Stimulated activated CD8-positive, alpha-beta memory T cell treated with anti-CD3 and anti-CD28 coated beads, Interleukin-4, amount 100 ng/mL, for 48 hours (primary cell): ENCODE measurements at regions not wholly inside any gene's neighbourhood (a gene's known extent, or its start where the extent isn't known, plus 50 kb on each side); places are given as distances from the start of the nearest gene placed in this dataset.

Experiments used
- DNase-seq: peaks from one replicate; pipeline ENCODE4 v3.0.0-alpha.2; 2020

DNA sequence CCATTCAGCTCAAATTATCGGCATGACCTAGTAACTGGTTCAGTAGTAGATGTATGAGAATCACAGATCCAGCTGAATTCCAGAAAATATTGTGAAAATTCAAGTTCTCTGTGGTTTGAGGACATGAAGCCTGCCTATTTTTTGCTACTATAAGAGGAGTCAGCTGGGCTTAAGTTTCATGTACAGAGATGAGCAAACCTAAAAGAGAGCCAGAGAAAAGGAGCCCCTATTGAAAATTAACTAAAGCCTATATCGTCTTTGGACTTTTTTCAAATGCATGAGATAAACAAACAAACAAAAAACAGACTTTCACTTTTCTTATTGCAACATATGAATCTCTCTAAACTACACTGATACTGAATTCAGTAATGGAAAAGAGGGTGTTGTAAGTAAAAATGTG is 106.8 kb upstream of the SPRY2 start:
- DNase-seq: no peak

DNA sequence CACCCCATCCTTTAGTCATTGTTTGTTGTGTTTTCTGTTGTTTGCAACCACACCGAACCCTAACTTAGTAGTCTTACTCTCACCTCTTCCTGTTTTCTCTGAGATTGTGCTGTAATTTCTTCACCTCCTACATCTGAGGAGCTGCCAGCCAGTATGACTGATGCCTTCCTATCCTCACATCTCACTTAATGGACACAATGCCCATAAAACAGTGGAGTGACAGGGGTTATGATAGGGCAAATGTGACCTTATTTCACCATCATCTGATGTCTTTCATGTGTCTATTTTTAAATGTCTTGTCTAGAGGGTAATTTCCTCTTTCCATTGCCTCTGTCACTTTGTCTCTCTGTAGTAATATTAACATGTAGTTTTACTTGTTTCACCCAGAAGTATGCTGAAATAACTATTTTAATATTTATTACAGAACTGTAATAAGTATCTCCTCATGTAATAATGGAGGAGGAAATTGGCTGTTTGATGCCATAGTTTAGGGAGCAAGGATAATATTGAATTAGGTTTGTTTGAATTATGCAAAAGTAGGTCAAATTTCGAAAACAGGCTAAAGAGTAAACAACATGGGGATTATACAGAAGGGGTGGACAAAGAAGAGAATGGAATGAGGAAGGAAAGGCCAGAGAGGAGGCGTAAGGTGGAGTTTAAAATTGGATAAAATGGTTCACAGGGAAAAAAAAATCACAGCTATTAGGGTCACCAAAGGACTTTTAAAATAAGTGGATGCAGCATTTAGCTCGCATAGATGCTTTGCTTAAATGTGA is 103.5 kb upstream of the SPRY2 start:
- no peak for DNase-seq

DNA sequence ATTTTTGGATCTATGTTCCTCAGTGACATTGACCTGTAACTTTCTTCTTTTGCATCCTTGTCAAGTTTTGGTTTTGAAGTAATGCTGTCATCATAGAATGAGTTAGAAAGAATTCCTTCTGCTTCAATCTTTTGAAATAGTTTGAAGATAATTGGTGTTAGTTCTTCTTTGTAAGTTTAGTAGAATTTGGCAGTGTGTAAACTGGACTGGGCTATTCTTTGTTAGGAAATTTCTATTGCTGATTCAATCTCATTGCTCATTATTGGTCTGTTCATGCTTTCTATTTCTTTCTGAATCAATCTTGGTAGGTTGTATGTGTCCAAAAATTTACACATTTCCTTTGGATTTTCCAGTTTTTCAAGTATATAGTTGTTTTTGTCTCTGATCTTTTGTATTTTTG is 101.7 kb upstream of the SPRY2 start:
- no peak for DNase-seq

DNA sequence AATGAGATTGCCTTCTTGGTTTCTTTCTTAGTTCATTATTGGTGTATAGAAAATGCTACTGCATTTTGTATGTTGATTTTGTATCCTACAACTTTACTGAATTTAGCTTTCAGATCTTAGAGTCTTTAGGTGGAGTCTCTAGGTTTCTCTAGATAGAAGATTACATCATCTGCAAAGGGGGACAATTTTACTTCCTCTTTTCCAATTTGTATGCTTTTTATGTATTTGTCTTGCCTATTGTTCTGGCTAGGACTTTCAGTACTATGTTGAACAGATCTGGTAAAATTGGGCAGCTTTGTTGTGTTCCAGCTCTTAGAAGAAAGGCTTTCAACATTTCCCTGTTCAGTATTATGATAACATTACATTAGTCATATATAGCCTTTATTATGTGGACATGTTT is 101.0 kb upstream of the SPRY2 start:
- DNase-seq: no peak

DNA sequence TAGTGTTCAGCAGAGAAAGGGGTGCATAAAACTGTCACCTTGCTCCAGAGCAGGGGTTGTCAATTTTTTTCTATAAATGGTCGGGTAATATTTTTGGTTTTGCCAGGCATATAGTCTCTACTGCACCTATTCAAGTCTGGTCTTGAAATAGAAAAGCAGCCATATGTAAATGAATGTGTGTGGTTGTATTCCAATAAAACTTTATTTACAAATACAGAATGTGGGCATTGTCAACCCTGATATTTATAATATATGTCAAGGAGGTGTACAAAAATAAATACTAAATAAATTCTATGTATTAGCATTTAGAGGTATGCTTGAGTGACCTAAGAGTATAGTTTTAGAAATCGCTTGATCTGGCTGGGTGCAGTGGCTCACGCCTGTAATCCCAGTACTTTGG is 97.6 kb upstream of the SPRY2 start:
- DNase-seq: no peak

DNA sequence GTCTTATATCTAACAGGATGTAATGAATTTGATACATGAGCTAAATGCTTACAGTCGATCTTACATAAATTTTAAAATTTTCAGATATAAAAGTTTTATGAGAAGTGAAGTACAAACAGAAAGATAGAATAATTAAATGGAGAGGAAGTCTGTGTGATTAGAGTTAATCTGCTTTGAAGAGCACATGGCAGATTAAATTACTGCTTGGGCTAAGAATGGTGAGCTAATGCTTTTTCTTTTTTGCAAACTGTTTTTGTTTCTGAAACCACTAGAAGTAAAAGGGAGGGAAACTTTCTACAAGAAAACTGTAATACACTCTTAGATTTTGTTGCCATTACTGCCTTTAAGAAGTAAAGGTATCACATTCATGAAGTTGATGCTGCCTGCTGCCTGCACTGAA is 96.3 kb upstream of the SPRY2 start:
- DNase-seq: no peak

DNA sequence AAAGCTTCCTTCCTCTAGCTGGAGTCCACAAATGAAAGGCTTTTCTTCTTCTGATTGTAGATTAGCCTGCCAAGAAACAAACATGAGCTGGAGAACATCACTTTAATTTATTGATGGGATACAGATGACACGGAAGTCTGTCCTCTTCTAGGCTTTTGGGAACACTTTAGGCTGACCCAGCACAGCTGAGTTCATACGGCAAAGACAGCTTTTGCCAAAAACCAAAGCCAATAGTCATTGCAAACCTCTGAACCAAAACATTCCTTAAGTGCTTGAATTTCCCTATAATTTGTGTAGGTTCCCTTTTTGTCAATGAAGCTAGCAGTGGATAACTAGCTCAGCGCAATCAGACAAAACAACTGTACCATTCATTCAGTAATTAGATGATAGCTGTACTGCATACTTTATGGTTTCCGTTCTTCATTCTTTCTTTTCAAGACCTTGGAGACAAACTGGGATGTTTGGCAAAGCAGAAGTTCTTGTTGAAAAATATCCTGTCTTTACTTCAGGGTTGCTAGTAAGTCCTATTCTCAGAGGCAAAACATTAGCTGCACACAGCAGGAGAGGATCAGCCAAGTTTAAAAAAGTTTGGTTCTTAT is 95.7 kb upstream of the SPRY2 start:
- no peak for DNase-seq

DNA sequence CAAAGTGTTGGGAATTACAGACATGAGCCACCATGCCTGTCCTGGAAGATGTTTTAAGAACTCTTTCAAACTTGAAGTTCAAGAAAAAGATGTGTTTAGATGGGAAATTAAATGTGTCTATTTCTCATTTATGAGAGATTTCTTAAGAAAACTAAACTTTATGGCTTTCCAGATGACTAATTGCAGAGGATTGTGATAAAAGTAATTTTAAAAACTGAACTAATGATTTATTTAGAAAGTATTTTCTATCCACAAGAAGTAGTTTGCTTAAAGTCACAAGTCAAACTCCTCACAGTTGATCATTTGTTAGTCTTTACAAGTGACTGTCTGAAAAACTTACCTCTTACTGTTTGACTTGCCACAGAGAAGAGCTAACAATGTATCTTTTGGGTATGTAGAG is 89.6 kb upstream of the SPRY2 start:
- DNase-seq: no peak

DNA sequence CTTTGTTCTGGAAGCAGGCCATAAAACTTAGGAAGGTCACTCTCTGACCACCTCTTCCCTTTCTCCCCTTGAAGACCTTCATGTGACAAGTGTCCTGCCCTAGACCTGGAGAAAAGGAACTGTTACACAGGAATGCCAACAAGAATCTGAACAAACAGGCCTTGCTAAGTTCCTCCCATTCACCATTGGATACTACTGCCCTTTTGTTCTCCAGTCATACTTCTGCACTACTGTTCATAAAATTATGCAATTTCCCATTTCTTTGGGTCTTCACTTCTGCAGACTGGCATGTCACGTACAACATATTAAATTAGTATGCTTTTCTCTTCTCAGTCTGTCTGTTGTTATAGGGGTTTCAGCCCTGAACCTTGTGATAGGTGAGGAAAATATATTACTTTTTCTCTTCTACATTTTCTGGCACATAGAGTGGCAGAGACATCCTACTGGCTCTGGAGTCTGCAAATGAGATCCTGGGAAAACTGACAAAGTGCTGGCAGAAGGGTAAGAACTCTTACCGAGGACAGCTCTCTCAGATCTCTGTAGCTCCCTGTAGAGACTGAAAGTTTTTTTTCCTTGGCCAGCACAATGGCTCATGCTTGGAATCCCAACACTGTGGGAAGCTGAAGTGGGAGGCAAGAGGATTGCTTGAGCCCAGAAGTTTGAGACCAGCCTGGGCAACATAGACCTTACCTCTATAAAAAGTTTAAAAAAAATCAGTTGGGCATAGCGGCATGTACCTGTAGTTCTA is 87.6 kb upstream of the SPRY2 start:
- no peak for DNase-seq

DNA sequence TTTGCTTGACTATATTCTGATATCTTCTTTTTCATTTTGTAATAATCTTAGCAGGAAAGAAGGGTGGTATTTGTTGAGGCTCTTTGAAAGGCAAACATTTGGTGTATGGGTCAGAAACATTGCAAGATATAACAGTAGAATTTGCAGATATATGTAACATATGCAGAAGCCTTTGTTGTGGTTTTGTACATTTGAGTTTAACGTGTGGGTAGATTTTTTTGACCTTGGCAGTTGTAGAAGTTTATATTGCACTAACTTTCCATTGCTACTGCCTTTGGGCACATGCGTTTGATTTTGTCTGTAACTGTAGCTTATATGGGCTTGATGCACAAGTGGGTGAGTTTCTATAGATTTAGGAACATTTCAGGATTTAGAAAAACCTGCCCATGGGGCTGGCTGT is 78.5 kb upstream of the SPRY2 start:
- no peak for DNase-seq

DNA sequence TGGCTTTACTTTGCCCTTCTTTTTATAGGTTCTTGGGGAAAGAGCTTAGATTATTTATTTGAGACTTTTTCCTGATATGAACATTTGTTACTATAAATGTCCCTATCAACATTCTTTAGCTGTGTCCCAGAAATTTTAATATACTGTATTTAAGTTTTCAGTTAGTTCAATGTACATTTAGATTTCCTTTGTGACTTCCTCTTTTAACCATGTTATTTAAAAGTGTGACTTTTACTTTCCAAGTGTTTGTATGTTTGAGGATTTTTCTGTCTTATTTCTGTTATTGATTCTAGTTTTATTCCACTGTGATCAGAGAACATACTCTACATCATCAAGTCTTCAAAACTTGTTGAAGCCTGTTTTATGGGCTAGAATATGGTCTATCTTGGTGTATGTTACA is 72.7 kb upstream of the SPRY2 start:
- DNase-seq: no peak

DNA sequence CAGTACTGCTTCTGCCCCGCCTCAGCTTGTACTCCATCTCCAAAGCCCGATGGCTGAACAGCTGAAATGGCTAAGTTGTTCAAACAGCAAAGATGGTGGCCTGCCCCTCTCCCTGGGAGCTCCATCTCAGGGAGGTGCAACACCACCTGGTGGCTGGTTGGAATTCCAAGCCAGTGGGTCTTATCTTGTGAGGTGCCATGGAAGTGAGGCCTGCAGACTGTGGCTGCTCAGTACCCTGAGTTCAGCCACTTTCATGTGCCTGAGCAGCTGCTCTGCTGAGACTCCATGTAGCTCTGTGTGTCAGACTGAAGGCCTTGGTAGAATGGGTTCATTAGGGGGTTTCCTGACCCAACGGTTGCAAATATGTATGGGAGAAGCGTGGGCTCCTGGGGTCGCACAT is 67.3 kb upstream of the SPRY2 start:
- no peak for DNase-seq

DNA sequence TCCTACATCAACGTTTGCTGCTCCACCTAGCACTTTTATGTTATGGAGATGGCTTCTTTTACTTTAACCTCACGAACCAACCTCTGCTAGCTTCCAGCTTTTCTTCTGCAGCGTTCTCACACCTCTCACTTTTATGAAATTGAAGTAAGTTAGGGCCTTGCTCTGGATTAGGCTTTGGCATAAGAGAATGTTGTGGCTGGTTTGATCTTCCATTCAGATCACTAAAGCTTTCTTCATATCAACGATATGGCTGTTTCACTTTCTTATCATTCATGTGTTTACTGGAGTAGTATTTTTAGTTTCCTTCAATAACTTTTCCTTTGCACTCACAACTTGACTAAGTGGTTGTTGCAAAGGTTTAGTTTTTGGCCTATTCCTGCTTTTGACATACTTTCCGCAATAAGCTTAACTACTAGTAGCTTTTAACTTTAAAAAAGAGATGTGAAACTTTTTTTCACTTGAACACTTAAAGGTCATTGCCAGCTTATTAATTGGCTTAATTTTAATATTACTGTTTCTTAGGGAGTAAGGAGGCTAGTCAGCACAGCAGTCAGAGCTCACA is 60.0 kb upstream of the SPRY2 start:
- no peak for DNase-seq

DNA sequence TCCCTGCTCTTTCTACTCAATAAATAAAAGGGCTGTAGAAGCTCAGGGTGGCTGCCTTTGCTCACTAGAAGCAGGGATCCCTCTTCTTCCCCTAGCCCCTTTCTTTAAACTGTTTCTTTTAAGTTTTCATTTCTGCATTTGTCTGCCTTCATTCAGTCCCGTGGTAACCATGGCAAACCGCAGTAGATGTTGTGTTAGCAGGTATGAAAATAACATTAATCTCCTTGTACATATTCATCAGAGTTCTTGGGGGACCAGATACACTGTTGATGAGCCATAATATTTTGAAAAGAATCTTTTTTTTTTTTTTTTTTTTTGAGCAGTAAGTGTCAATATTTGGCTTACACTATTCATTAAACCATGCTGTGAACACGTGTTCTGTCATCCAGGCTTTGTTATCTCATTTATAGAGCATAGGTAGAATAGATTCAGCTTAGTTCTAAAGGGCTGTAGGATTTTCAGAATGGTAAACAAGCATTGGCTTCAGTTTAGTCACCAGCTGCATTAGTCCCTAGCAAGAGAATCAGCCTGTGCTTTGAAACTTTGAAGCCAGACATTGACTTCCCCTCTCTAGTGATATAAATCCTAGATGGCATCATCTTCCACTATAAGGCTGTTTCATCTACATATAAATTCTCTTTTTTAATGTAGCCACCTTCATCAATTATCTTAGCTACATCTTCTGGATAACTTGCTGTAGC is 59.4 kb upstream of the SPRY2 start:
- DNase-seq: no peak

DNA sequence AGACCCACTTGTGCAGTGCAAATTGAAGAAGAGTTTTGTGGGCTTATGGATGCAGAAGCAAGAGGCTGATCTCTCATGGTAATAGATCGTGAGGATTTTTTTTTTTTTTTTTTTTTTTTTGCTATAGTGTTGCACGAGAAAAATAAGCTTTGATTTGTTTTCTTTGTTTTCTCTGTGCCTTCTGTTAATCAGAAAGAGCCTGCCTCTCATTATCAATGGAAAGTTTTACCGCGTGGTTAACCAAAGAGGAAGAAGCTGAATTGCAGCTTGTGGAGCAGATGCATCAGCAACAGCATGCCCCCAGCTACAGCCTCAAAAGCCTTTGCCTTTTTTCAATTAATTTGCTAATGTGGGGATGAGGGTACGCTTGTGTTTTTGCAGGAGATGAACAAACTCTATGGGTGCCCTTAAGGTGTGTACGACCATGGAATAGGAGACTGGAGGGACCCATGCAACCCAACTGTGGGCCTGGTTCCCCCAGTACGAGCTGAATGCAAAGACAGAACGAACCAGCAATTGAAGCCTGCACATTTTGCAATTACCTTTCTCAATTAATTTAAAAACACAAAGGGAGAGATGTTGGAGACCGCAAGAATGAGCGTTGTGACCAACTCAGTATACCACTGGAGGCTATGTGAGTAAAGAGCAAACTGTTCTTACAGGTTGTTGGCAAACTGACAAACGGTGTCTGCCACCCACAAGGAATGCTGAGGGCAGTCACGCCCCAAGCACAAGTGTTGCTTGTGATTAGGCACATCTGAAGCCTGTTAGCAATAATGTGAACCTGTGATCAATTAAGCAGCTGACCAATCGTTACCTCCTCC is 58.6 kb upstream of the SPRY2 start:
- DNase-seq: no peak
